GM23338 (cell line): ENCODE measurements at regions not wholly inside any gene's neighbourhood (a gene's known extent, or its start where the extent isn't known, plus 50 kb on each side); places are given as distances from the start of the nearest gene placed in this dataset.
A peak's percentile ranks its signal among the peaks of the same experiment; 100 is the strongest.

Source experiments
- ATAC-seq: fragments of 200-7000 bp; cut with Tn5 transposase; 3 replicates; pipeline ENCODE4 v1.9.1; 2020
- DNase-seq: peaks from one replicate; pipeline ENCODE4 v3.0.0-alpha.2; 2015; ENCODE audit warnings: low spot score
- H2AFZ ChIP-seq: fragments of 200-600 bp; sonication (generic); 2 replicates; pipeline ENCODE4 v1.8.0; 2016; ENCODE audit warnings: antibody characterized with exemption, mild to moderate bottlenecking, moderate library complexity
- H3F3A ChIP-seq: fragments of 200-600 bp; sonication (generic); replicated peaks from 2 replicates; pipeline ENCODE4 v1.8.0; 2017; ENCODE audit warnings: antibody characterized with exemption, mixed run types, low read depth
- H3K27ac ChIP-seq: fragments of 200-600 bp; sonication (generic); 2 replicates; pipeline ENCODE4 v1.6.1; 2016; ENCODE audit warnings: low read depth
- H3K27me3 ChIP-seq: fragments of 200-600 bp; sonication (generic); 2 replicates; pipeline ENCODE4 v1.8.0; 2016; ENCODE audit warnings: mild to moderate bottlenecking, mixed run types, moderate library complexity; ENCODE audit not compliant: insufficient read depth
- H3K36me3 ChIP-seq: fragments of 200-600 bp; sonication (generic); 2 replicates; pipeline ENCODE4 v1.8.0; 2016; ENCODE audit warnings: mild to moderate bottlenecking; ENCODE audit not compliant: insufficient read depth
- H3K4me1 ChIP-seq: fragments of 200-600 bp; sonication (generic); 2 replicates; pipeline ENCODE4 v1.8.0; 2016; ENCODE audit warnings: mild to moderate bottlenecking, moderate library complexity; ENCODE audit not compliant: insufficient read depth
- H3K4me2 ChIP-seq: fragments of 200-600 bp; sonication (generic); 2 replicates; pipeline ENCODE4 v1.7.1; 2017; ENCODE audit warnings: mixed run types
- H3K4me3 ChIP-seq: fragments of 200-600 bp; sonication (generic); 2 replicates; pipeline ENCODE4 v1.6.1; 2016; ENCODE audit warnings: mixed run types
- H3K79me2 ChIP-seq: fragments of 200-600 bp; sonication (generic); replicated peaks from 2 replicates; pipeline ENCODE4 v1.8.0; 2017; ENCODE audit warnings: mild to moderate bottlenecking; ENCODE audit not compliant: insufficient read depth
- H3K9me2 ChIP-seq: fragments of 200-600 bp; sonication (generic); 2 replicates; pipeline ENCODE4 v1.8.0; 2017; ENCODE audit not compliant: insufficient read depth
- H4K20me1 ChIP-seq: fragments of 200-600 bp; sonication (generic); replicated peaks from 2 replicates; pipeline ENCODE4 v1.8.0; 2017; ENCODE audit warnings: mild to moderate bottlenecking; ENCODE audit not compliant: insufficient read depth
- H3K27ac Mint-ChIP-seq: 2 replicates; pipeline ENCODE4 v1.8.0; 2020; ENCODE audit warnings: inconsistent platforms, mild to moderate bottlenecking, moderate library complexity, mixed read lengths
- H3K27me3 Mint-ChIP-seq: 3 replicates; pipeline ENCODE4 v1.8.0; 2022; ENCODE audit warnings: low read depth, mild to moderate bottlenecking, moderate library complexity, mixed read lengths, inconsistent platforms; ENCODE audit not compliant: insufficient read depth, poor library complexity
- H3K36me3 Mint-ChIP-seq: 3 replicates; pipeline ENCODE4 v1.8.0; 2021; ENCODE audit warnings: low read depth, mild to moderate bottlenecking, inconsistent platforms, moderate library complexity, mixed read lengths
- H3K4me1 Mint-ChIP-seq: 3 replicates; pipeline ENCODE4 v1.8.0; 2020; ENCODE audit warnings: mild to moderate bottlenecking, inconsistent platforms, mixed read lengths
- H3K4me3 Mint-ChIP-seq: 3 replicates; pipeline ENCODE4 v1.8.0; 2021; ENCODE audit warnings: moderate library complexity, mild to moderate bottlenecking, inconsistent platforms, mixed read lengths
- H3K9me3 Mint-ChIP-seq: 3 replicates; pipeline ENCODE4 v1.8.0; 2020; ENCODE audit warnings: moderate library complexity, mild to moderate bottlenecking, inconsistent platforms, mixed read lengths
- CTCF ChIP-seq, 2 experiments: fragments of 200-600 bp in 1 of 2; sonication (generic) in 1 of 2; conservative IDR thresholded peaks; 2 replicates each; pipeline versions ENCODE4 v1.5.1 to v1.6.1; 2016 to 2017; ENCODE audit warnings: antibody characterized with exemption in 2 of 2, low read depth in 2 of 2, mild to moderate bottlenecking in 2 of 2, moderate library complexity in 1 of 2
- ETS1 ChIP-seq: IDR thresholded peaks from 2 replicates; pipeline ENCODE4 v1.6.1; 2016; ENCODE audit warnings: antibody characterized with exemption
- REST ChIP-seq: IDR thresholded peaks from one replicate; pipeline ENCODE4 v1.6.1; 2018; ENCODE audit warnings: antibody characterized with exemption; ENCODE audit not compliant: unreplicated experiment
- ZNF331 ChIP-seq: fragments of 250-450 bp; sonication (Bioruptor Pico); IDR thresholded peaks from 2 replicates; pipeline ENCODE4 v1.5.0; 2020; ENCODE audit warnings: low read depth, mild to moderate bottlenecking, moderate library complexity

GRCh38 chr7:24457219-24457558 lies 116.1 kb upstream of the PALS2 start:
- H3K4me1 ChIP-seq, result 0 out of 2 replicates have a peak, but pooled peaks cover 4% of the 10 kb centered on the region
- Mint-ChIP-seq H3K36me3 (no peaks in the 10 kb centered on the region), H3K4me1 (peaks cover 13% of the 10 kb centered on the region), H3K27me3 (peaks cover 6% of the 10 kb centered on the region), H3K4me3 (no peak overlapping the region), H3K9me3 (no peaks in the 10 kb centered on the region), H3K27ac (no peak overlapping the region)
- no peak for ATAC-seq
- H3K36me3 ChIP-seq, result no peaks in the 10 kb centered on the region
- H3F3A ChIP-seq, result no peaks in the 10 kb centered on the region
- no peak overlapping the region for H3K4me2 ChIP-seq
- H4K20me1 ChIP-seq, result no peaks in the 10 kb centered on the region
- H3K27ac ChIP-seq, result no peak overlapping the region
- H3K4me3 ChIP-seq, result no peak overlapping the region
- 0 out of 2 replicates have a peak, but pooled peaks cover 4% of the 10 kb centered on the region for H3K9me2 ChIP-seq
- TF ChIP-seq CTCF (conservative IDR thresholded peaks at IDR 0.05; ENCODE audit: low read depth in 2 of 2) (no peak), ETS1 (no peak)
- DNase-seq, result no peak
- H3K79me2 ChIP-seq, result no peaks in the 10 kb centered on the region
- H3K27me3 ChIP-seq, result peaks cover 3% of the 10 kb centered on the region; the same call in 1 of the 2 replicates
- peak overlapping the region; percentile 25; the same call in 1 of the 2 replicates for H2AFZ ChIP-seq

GRCh38 chr7:24462117-24462516 lies 111.1 kb upstream of the PALS2 start:
- ATAC-seq (no peak), DNase-seq (no peak)
- Mint-ChIP-seq H3K9me3 (no peaks in the 10 kb centered on the region), H3K4me1 (peaks cover 8% of the 10 kb centered on the region; the same call in 2 of the 3 replicates), H3K27me3 (peaks cover 4% of the 10 kb centered on the region), H3K27ac (no peak overlapping the region), H3K4me3 (no peak overlapping the region), H3K36me3 (no peaks in the 10 kb centered on the region)
- Histone ChIP-seq H3K4me3 (no peak overlapping the region), H3K27ac (no peak overlapping the region), H4K20me1 (no peaks in the 10 kb centered on the region), H3F3A (no peaks in the 10 kb centered on the region), H3K4me1 (no peaks in the 10 kb centered on the region), H2AFZ (no peak overlapping the region), H3K36me3 (no peaks in the 10 kb centered on the region), H3K4me2 (no peak overlapping the region), H3K9me2 (peaks cover 7% of the 10 kb centered on the region; the same call in 1 of the 2 replicates), H3K27me3 (no peaks in the 10 kb centered on the region), H3K79me2 (no peaks in the 10 kb centered on the region)
- no peak for TF ChIP-seq ZNF331 (CRISPR knock-in tag)
- no peak for TF ChIP-seq REST
